GM13976 (cell line): ENCODE measurements at regions not wholly inside any gene's neighbourhood (a gene's known extent, or its start where the extent isn't known, plus 50 kb on each side); places are given as distances from the start of the nearest gene placed in this dataset.

Source experiments
- DNase-seq: peaks from one replicate; pipeline ENCODE4 v3.0.0; 2012; ENCODE audit warnings: low spot score
- in situ Hi-C: fragments of 300-500 bp; cut with MboI; formaldehyde crosslinking; loops from one replicate; pipeline ENCODE4 v1.12.0; 2022; ENCODE audit warnings: low sequenced_read_pairs, mixed read lengths, inconsistent platforms; ENCODE audit not compliant: unreplicated experiment
- TF ChIP-seq, protein P1 (sequence below): IDR thresholded peaks from 2 replicates; pipeline ENCODE4 v1.5.1; 2012; ENCODE audit warnings: borderline replicate concordance, mild to moderate bottlenecking; ENCODE audit not compliant: insufficient read depth; ENCODE audit errors: extremely low read depth, missing control alignments, control extremely low read depth

DNA sequence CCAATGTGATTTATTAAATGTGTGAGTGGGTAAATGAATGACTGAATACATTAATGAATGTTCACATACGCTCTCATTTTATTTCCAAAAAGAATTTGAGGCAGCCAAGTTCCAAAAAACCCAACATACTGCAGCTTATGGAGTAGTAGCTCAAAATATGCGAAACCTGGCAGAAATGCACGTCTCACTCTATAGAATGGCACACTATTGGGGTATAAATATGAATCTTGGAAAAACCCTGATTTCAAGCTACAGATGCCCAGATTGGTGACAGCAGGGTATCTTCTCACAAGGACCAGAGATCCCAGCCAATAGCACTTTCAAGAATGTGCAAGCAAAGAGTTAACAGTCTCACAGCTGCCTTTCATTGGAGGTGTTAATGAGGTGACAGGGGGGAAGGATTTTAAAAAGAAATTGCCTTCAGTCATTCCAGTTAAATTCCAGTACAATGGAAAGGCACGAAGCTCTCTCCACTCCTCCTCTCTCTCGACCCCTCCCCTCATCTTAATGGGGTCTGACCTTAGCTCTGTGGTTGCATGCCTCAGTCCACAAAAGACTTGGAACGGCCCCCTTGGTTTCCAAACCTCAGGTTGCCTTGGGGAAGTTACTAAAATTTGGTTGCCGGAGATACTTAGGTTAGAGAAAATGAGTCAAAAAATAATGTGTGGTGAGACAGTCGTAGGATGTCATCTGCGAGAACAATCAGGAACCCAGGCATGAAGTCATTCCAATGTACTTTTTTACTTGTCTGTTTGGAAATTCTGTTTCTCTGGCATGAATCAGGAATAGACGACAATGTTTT lies 307.4 kb downstream of the NFIB start:
- no peak for DNase-seq
- in situ Hi-C loops = no loop called here
- TF ChIP-seq, protein P1, sequence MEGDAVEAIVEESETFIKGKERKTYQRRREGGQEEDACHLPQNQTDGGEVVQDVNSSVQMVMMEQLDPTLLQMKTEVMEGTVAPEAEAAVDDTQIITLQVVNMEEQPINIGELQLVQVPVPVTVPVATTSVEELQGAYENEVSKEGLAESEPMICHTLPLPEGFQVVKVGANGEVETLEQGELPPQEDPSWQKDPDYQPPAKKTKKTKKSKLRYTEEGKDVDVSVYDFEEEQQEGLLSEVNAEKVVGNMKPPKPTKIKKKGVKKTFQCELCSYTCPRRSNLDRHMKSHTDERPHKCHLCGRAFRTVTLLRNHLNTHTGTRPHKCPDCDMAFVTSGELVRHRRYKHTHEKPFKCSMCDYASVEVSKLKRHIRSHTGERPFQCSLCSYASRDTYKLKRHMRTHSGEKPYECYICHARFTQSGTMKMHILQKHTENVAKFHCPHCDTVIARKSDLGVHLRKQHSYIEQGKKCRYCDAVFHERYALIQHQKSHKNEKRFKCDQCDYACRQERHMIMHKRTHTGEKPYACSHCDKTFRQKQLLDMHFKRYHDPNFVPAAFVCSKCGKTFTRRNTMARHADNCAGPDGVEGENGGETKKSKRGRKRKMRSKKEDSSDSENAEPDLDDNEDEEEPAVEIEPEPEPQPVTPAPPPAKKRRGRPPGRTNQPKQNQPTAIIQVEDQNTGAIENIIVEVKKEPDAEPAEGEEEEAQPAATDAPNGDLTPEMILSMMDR = no peak

DNA sequence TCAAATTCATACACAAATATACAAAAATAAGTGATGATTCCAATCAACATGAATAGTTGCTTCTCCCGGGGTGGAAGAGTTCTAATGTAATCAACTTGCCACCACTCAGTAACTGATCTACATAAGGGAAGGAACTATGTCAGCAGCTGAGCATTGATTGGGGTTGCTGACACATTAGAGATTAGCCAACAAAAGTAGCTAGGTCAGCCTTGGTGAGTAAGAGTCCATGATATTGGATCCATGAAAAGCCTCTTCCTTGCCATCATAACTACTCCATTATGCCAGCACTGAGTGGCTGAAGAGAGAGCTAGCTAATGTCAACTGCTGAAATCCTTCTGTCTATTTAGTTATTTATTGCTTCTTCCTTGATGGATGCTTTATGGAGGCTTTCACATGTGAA lies 309.8 kb downstream of the NFIB start:
- in situ Hi-C loops = no loop called here
- DNase-seq = no peak
- TF ChIP-seq, protein P1 = no peak

DNA sequence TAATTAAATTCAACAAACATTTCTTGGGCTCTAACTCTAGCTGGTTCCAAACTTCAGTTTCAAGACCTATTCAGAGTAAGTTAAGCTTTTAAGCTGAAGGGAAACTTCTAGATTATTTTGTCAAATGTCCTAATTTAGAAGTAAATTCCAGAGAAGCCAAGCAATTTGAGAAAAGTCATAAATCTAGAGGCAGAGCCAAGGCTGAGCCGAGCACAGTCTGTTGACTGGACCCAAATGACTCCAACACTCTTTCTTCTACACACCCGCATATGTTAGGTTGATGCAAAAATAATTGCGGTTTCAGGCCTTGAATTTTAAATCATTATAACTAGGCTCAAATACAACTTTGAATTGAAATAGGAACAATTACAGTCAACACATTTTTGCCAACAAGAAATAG lies 319.7 kb downstream of the NFIB start:
- in situ Hi-C loops = no loop called here
- TF ChIP-seq, protein P1 = no peak
- no peak for DNase-seq

DNA sequence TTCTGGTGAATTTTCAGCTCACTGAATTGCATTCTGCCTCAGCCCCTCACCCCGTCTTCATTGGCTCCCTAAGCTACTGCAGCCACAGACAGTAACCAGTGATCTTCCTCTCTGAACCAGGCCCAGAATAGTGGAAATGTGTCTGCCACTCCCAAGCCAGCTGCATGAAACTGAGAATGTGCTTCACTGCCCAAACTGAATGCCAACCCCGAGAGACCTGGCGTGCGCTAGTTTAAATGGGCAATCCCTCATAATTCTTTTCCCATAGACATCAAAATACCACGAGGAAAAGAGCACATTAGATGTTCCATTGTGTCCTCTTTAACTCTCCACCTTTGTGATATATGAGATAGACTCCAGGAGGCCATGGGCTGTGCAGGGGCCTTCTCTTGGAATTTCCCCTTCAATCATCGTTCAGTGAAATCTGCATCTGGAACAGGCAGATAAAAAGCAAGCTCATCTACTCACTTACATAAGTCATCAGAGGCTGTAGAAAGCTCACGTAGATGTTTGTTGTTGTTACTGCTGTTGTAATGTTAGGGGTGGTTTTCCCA lies 320.2 kb downstream of the NFIB start:
- TF ChIP-seq, protein P1 = no peak
- no peak for DNase-seq
- in situ Hi-C loops = no loop called here

DNA sequence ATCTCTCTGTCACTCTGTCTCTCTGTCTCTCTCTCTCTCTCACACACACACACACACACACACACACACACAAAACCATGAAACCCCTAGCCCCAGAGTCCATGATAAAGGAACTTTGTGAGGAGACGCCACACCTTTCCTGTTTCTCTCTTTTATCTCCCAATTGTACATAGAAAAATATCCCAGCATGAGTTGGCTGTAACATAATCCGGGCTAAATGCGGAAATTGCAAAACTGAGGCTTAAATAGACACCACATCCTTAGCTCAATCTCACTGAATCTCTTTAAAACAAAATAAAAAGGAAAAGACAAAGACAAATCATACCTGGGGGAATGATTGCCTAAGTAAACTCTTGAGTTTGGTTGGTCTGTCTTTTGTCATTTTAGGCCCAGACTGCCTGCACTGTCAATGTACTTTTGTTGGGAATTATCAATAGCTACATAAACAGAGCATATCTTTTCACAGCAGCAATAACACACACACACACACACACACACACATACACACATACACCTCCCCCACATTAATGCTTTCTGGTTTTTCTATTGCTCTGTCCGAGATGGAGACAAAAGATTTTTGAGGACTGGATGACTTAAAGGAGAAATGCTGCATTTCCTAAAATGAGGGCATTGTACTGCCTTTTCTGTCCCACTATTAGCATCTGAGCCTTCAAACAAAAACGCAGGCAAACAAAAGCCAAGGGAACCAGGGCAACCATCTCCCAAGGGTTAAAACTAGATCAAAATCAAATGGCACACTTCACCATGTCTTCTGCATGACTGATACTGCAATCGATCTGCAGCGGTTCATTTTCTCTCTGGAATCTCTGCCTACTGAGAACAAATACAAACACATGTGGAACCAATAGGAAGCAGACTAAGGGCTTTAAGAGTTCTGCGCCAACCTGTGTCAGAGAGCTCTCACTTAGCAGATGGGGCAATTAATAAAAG lies 321.5 kb downstream of the NFIB start:
- TF ChIP-seq, protein P1 = no peak
- in situ Hi-C loops = no loop called here
- no peak for DNase-seq

DNA sequence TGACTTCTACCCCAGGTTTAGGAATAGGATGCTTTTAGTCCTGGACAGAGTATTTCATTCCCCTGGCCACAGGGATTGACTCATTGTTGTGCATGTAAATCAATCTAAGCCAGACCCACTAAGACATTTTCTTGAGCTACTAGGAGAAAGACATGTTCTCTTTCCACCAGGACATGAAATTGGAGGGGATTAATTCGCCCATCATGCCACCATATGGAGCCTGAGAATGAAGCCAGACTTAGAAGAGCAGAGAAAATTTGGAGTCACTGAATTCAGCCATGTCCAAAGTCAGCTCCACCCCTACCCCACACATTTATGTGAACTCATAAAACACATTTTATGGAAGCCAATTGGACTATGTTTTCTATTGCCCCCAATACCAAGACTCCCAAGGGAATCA lies 322.5 kb downstream of the NFIB start:
- in situ Hi-C loops = no loop called here
- DNase-seq = no peak
- TF ChIP-seq, protein P1 = no peak
